HFFc6 (cell line): ENCODE measurements at regions not wholly inside any gene's neighbourhood (a gene's known extent, or its start where the extent isn't known, plus 50 kb on each side); places are given as distances from the start of the nearest gene placed in this dataset.

ENCODE experiments used
- DNase-seq: peaks from one replicate; pipeline ENCODE4 v3.0.0-alpha.2; 2018
- H3K27ac Mint-ChIP-seq: 2 replicates; pipeline ENCODE4 v1.8.0; 2020; ENCODE audit warnings: mild to moderate bottlenecking, mixed read lengths
- H3K27me3 Mint-ChIP-seq: 2 replicates; pipeline ENCODE4 v1.8.0; 2021; ENCODE audit warnings: mild to moderate bottlenecking, moderate library complexity, mixed read lengths; ENCODE audit not compliant: insufficient read depth
- H3K36me3 Mint-ChIP-seq: 2 replicates; pipeline ENCODE4 v1.8.0; 2021; ENCODE audit warnings: low read depth, mixed read lengths
- H3K4me1 Mint-ChIP-seq: 2 replicates; pipeline ENCODE4 v1.8.0; 2020; ENCODE audit warnings: low read depth, mixed read lengths
- H3K4me3 Mint-ChIP-seq: 2 replicates; pipeline ENCODE4 v1.8.0; 2020; ENCODE audit warnings: mild to moderate bottlenecking, moderate library complexity, mixed read lengths
- H3K9me3 Mint-ChIP-seq: 2 replicates; pipeline ENCODE4 v1.8.0; 2020; ENCODE audit warnings: mild to moderate bottlenecking, mixed read lengths
- TF ChIP-seq, protein P1 (sequence below): fragments of 200-600 bp; sonication (generic); IDR thresholded peaks from 2 replicates; pipeline ENCODE4 v1.5.0; 2021; ENCODE audit warnings: antibody characterized with exemption, mild to moderate bottlenecking

DNA sequence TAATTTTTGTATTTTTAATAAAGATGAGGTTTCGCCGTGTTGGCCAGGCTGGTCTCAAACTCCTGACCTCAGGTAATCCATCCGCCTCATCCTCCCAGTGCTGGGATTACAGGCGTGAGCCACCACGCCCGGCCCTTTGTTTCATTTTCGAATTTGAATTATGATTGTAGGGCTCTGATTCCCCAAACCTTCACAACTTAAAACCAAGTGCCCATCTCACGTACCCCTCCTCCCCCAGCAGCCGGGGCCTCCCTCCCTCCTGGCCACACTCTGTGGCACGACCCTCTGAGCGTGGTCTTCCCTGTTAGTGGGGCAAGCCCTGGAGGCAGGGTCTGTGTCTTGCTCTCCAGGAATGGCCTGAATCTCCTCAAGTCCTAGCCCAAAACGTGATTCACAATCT is 166.5 kb downstream of the ASB1 start:
- peaks cover 23% of the 10 kb centered on the region for H3K4me1 Mint-ChIP-seq
- H3K27me3 Mint-ChIP-seq, result peaks cover 9% of the 10 kb centered on the region
- DNase-seq, result no peak
- no peak overlapping the region for H3K4me3 Mint-ChIP-seq
- H3K9me3 Mint-ChIP-seq, result no peaks in the 10 kb centered on the region
- H3K36me3 Mint-ChIP-seq, result no peaks in the 10 kb centered on the region
- TF ChIP-seq, protein P1, sequence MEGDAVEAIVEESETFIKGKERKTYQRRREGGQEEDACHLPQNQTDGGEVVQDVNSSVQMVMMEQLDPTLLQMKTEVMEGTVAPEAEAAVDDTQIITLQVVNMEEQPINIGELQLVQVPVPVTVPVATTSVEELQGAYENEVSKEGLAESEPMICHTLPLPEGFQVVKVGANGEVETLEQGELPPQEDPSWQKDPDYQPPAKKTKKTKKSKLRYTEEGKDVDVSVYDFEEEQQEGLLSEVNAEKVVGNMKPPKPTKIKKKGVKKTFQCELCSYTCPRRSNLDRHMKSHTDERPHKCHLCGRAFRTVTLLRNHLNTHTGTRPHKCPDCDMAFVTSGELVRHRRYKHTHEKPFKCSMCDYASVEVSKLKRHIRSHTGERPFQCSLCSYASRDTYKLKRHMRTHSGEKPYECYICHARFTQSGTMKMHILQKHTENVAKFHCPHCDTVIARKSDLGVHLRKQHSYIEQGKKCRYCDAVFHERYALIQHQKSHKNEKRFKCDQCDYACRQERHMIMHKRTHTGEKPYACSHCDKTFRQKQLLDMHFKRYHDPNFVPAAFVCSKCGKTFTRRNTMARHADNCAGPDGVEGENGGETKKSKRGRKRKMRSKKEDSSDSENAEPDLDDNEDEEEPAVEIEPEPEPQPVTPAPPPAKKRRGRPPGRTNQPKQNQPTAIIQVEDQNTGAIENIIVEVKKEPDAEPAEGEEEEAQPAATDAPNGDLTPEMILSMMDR, result no peak
- H3K27ac Mint-ChIP-seq, result no peak overlapping the region

DNA sequence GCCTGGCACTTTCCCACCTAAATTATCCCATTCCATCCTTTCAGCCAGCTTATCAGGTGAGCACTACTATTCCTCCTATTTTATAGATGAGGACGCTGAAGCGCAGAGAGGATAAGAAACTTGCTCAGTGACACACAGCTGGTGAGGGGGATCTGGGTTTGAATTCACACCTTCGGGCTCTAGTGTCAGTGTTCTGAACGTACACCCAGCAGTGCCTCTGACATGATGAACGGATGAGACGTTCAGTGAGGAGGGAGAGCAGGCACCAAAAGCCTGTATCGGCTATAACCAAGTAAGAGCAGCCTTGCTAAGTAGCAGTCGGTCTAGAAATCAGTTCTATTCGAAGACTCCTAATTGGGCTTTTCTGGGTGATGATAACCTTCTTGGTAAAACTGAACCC is 167.0 kb downstream of the ASB1 start:
- no peak for DNase-seq
- Mint-ChIP-seq H3K4me1 (peaks cover 27% of the 10 kb centered on the region), H3K36me3 (no peaks in the 10 kb centered on the region), H3K27ac (no peak overlapping the region), H3K9me3 (no peaks in the 10 kb centered on the region), H3K4me3 (no peak overlapping the region), H3K27me3 (peaks cover 9% of the 10 kb centered on the region)
- TF ChIP-seq, protein P1, result no peak

DNA sequence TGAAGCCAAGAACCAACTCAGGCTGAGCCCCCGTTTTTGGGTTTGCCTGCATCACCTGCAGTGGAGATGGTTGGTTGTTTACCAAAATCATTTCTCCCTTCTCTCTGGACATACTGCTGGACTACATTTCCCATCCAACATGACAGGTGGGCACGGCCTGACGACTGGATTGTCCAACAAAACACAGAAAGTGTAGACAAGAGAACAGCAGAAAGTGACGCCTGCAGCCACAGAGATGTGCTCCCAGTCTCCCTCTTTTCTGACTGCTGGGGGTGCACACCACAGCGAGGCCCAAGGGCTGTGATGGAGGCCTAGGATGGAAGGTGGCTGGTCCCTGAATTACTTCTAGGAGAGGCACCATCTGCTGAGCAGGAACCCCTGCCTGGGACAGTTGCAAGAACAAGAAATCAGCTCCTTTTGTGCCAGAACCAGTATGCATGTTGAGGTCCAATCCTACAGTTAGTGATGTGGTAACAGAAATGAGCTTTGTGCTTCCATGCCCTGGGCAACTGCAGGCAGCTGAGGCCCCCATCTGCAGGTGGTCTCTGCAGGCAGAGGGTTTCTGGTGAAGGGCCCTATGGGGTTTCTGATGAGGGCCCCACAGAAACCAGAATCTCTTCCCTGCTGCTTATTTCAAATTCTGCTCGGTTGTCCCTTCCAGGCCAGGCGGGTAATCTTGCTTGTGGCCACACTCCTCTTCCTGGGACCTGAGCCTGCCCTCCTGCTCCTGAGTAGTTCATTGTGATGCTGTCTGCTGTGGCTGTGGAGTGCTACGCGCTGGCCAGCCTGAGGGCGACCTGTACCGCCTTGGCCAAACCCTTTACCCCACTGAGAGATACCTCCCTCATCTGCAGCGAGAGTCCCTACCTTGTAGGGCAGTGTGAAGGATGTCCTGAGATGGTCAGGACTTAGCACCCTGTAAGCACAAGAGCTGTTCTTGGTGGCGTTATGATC is 168.3 kb downstream of the ASB1 start:
- H3K4me3 Mint-ChIP-seq, result no peak overlapping the region
- TF ChIP-seq, protein P1, result no peak
- DNase-seq, result no peak
- no peaks in the 10 kb centered on the region for H3K36me3 Mint-ChIP-seq
- no peak overlapping the region; the same call in 1 of the 2 replicates for H3K27ac Mint-ChIP-seq
- peaks cover 29% of the 10 kb centered on the region for H3K4me1 Mint-ChIP-seq
- H3K9me3 Mint-ChIP-seq, result no peaks in the 10 kb centered on the region
- peaks cover 11% of the 10 kb centered on the region for H3K27me3 Mint-ChIP-seq

DNA sequence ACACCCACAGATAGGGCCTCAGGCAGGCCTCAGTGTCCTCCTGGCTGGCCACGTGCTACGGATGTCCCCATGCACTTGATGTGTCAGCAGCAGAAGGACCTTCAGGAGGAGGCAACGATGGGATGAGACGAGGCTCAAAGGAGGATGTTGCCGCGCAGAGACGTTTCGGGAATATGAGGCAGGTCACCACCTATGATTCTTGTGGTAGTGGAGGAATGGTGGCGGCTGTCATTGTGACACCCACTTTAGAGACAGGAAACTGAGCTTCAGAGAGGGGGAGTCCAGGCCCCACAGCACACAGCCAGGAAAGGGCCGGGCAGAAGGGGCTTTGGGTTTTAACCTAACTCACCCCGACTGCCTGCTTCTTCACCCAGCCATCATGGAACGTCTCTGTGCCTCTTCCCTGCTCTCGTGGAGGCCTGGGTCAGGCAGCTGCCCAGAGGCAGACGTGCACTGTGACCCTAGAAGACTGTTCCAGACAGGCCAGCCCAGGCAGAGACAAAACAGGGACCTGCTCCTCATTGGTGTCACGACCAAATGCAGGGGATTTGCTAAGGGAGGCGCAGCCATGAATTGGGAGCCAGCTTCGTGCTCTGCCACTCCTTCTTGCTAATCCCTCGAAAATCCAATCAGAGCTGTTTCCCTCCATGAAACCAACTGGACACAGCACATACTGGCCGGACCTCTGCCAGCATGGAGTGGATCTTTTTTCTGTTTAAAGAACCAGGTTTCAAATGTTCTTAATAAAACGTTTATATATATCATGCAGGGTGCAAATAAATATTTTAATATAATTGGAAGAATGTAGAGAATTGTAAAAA is 169.2 kb downstream of the ASB1 start:
- Mint-ChIP-seq H3K36me3 (no peaks in the 10 kb centered on the region), H3K9me3 (no peaks in the 10 kb centered on the region), H3K27me3 (peaks cover 11% of the 10 kb centered on the region), H3K27ac (no peak overlapping the region; the same call in 1 of the 2 replicates), H3K4me1 (peaks cover 29% of the 10 kb centered on the region), H3K4me3 (no peak overlapping the region)
- DNase-seq, result no peak
- TF ChIP-seq, protein P1, result no peak

DNA sequence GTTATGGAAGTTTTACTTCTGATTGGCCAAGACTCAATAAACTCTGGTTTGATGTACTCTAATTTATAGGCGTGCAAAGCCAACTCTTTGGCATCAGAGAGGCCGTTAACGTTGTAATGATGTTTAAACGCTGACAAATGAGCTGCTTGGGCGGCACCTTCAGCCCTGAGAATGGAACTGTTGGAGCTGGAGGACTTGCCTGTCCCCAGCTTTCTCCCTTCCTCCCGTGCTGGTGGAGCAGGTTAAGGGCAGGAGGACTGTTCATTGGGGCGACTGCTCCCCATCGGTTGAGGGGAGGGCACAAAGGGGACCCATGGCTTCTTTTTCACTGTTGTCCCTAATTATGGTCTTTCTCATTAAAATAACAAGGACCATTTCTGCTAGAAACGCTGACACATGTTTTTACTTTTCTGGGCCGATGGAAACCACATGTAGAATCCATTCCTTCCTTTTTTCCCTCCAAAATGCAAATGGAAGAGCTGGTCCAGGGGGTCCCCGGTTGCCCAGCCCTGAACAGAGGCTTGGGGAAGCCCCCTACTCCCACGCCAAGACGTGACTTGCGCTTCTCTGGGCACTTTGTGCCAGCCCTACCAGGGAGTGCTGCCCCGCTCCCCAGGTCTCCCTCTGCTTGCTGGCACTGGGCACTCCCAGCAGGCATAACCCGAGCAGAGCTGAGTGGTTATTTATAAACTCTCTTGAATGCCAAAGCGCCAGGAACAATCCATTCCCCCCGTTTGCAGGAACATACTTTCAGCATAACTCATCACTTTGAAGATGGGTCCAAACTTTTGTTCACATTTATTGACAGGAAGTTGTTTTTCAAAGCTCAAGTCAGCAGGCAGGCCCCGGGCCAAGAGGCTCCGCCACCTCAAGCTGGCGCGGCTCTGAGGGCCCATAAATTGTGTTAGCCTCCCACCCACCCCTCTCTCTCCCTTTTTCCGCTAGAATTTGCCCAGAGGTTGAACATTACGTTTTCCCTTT is 170.1 kb downstream of the ASB1 start:
- DNase-seq, result peak; percentile 88
- Mint-ChIP-seq H3K36me3 (no peaks in the 10 kb centered on the region), H3K27me3 (peaks cover 11% of the 10 kb centered on the region), H3K27ac (peak overlapping the region; percentile 75), H3K9me3 (no peaks in the 10 kb centered on the region), H3K4me1 (peaks cover 36% of the 10 kb centered on the region), H3K4me3 (peak overlapping the region; percentile 76)
- TF ChIP-seq, protein P1, result no peak
